HCT116 (cell line): ENCODE measurements at regions not wholly inside any gene's neighbourhood (a gene's known extent, or its start where the extent isn't known, plus 50 kb on each side); places are given as distances from the start of the nearest gene placed in this dataset.

Source experiments
- CEBPB ChIP-seq: IDR thresholded peaks from 2 replicates; pipeline ENCODE4 v1.6.1; 2012; ENCODE audit warnings: low read depth
- EGR1 ChIP-seq: IDR thresholded peaks from 2 replicates; pipeline ENCODE4 v1.6.1; 2012; ENCODE audit warnings: low read depth
- EZH2 ChIP-seq: fragments of 200-600 bp; sonication (generic); IDR thresholded peaks from 2 replicates; pipeline ENCODE4 v1.6.1; 2017; ENCODE audit warnings: antibody characterized with exemption, mixed run types
- FOSL1 ChIP-seq: IDR thresholded peaks from 2 replicates; pipeline ENCODE4 v1.6.1; 2012; ENCODE audit warnings: low read depth
- POLR2A ChIP-seq: IDR thresholded peaks from 2 replicates; pipeline ENCODE4 v1.7.0; 2011; ENCODE audit warnings: borderline replicate concordance; ENCODE audit not compliant: insufficient read depth, insufficient read length; ENCODE audit errors: extremely low read depth
- POLR2AphosphoS5 ChIP-seq: IDR thresholded peaks from 2 replicates; pipeline ENCODE4 v1.6.1; 2011; ENCODE audit warnings: mild to moderate bottlenecking, low read depth, low read length, moderate library complexity
- YY1 ChIP-seq: IDR thresholded peaks from 2 replicates; pipeline ENCODE4 v1.6.1; 2011; ENCODE audit warnings: low read length, low read depth, moderate library complexity, mild to moderate bottlenecking; ENCODE audit not compliant: insufficient replicate concordance; ENCODE audit errors: extremely low read depth
- ZFX ChIP-seq: fragments of 450-650 bp; IDR thresholded peaks from 2 replicates; pipeline ENCODE4 v1.6.1; 2017
- TF ChIP-seq, protein P1 (sequence below), 3 experiments: fragments of 200-600 bp in 1 of 3; sonication (generic) in 1 of 3; IDR thresholded peaks in 2 of 3; conservative IDR thresholded peaks in 1 of 3; 2 replicates each; pipeline ENCODE4 v1.5.1; 2012 to 2017; ENCODE audit warnings: low read depth in 2 of 3, low read length in 2 of 3, antibody characterized with exemption in 1 of 3, borderline replicate concordance in 1 of 3, control low read depth in 1 of 3, mild to moderate bottlenecking in 1 of 3, mixed read lengths in 1 of 3, mixed run types in 1 of 3, moderate library complexity in 1 of 3; ENCODE audit not compliant: insufficient read depth in 1 of 3
- TF ChIP-seq, protein P2 (sequence below): IDR thresholded peaks from 2 replicates; pipeline ENCODE4 v1.6.1; 2011; ENCODE audit warnings: mild to moderate bottlenecking, low read length, moderate library complexity; ENCODE audit not compliant: insufficient replicate concordance; ENCODE audit errors: extremely low read depth
- TF ChIP-seq, protein P3 (sequence below): IDR thresholded peaks from 2 replicates; pipeline ENCODE4 v1.6.1; 2012

- TF ChIP-seq POLR2AphosphoS5: no peak
- no peak for TF ChIP-seq CEBPB
- TF ChIP-seq, protein P1, sequence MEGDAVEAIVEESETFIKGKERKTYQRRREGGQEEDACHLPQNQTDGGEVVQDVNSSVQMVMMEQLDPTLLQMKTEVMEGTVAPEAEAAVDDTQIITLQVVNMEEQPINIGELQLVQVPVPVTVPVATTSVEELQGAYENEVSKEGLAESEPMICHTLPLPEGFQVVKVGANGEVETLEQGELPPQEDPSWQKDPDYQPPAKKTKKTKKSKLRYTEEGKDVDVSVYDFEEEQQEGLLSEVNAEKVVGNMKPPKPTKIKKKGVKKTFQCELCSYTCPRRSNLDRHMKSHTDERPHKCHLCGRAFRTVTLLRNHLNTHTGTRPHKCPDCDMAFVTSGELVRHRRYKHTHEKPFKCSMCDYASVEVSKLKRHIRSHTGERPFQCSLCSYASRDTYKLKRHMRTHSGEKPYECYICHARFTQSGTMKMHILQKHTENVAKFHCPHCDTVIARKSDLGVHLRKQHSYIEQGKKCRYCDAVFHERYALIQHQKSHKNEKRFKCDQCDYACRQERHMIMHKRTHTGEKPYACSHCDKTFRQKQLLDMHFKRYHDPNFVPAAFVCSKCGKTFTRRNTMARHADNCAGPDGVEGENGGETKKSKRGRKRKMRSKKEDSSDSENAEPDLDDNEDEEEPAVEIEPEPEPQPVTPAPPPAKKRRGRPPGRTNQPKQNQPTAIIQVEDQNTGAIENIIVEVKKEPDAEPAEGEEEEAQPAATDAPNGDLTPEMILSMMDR (IDR thresholded peaks at IDR 0.05 in 2 of 3, conservative IDR thresholded peaks at IDR 0.05 in 1 of 3; ENCODE audit: borderline replicate concordance in 1 of 3, insufficient read depth in 1 of 3, low read depth in 2 of 3, low read length in 2 of 3): no peak
- no peak for TF ChIP-seq ZFX
- TF ChIP-seq EZH2: no peak
- no peak for TF ChIP-seq YY1
- TF ChIP-seq, protein P2, sequence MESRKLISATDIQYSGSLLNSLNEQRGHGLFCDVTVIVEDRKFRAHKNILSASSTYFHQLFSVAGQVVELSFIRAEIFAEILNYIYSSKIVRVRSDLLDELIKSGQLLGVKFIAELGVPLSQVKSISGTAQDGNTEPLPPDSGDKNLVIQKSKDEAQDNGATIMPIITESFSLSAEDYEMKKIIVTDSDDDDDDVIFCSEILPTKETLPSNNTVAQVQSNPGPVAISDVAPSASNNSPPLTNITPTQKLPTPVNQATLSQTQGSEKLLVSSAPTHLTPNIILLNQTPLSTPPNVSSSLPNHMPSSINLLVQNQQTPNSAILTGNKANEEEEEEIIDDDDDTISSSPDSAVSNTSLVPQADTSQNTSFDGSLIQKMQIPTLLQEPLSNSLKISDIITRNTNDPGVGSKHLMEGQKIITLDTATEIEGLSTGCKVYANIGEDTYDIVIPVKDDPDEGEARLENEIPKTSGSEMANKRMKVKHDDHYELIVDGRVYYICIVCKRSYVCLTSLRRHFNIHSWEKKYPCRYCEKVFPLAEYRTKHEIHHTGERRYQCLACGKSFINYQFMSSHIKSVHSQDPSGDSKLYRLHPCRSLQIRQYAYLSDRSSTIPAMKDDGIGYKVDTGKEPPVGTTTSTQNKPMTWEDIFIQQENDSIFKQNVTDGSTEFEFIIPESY: no peak
- TF ChIP-seq POLR2A: no peak
- TF ChIP-seq, protein P3, sequence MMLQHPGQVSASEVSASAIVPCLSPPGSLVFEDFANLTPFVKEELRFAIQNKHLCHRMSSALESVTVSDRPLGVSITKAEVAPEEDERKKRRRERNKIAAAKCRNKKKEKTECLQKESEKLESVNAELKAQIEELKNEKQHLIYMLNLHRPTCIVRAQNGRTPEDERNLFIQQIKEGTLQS: no peak
- TF ChIP-seq EGR1: no peak
- no peak for TF ChIP-seq FOSL1
These were observed 118.0 kb upstream of the ARID2 start for GRCh38 chr12:45611495-45611894.
